ENCODE measurements at regions not wholly inside any gene's neighbourhood (a gene's known extent, or its start where the extent isn't known, plus 50 kb on each side); places are given as distances from the start of the nearest gene placed in this dataset. TPM values are rescaled to one million over a fixed set of nuclear protein-coding genes. Genes with fewer than 3 reads are reported as not detected.
"Not testable (repeated sequence)": the region's sequence is repeated elsewhere in the genome, so short reads cannot be mapped to it uniquely, and the experiment has no call there.

DNA sequence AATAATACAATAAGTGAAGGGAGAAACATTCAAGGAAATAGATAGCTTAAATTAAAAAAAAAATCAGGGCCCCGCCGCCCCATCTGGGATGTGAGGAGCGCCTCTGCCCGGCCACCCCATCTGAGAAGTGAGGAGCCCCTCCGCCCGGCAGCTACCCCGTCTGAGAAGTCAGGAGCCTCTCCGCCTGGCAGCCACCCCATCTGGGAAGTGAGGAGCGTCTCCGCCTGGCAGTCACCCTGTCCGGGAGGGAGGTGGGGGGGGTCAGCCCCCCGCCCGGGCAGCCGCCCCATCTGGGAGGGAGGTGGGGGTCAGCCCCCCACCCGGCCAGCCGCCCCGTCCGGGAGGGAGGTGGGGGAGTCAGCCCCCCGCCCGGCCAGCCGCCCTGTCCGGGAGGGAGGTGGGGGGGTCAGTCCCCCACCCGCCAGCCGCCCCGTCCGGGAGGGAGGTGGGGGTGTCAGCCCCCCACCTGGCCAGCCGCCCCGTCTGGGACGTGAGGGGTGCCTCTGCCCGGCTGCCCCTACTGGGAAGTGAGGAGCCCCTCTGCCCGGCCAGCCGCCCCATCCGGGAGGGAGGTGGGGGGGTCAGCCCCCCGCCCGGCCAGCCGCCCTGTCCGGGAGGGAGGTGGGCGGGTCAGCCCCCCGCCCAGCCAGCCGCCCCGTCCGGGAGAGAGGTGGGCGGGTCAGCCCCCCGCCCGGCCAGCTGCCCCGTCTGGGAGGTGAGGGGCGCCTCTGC, 3019.4 kb upstream of the TEKT4 start:
- 95% methylated on average over 42 of the region's 47 CpGs for WGBS
- H3K4me1 ChIP-seq (ENCODE audit: insufficient read depth); DNase-seq (ENCODE audit: extremely low spot score); H3K4me3 ChIP-seq (ENCODE audit: low read depth, low read length); H3K27ac ChIP-seq (ENCODE audit: low read depth); H3K36me3 ChIP-seq (ENCODE audit: insufficient read depth): not testable (repeated sequence)

DNA sequence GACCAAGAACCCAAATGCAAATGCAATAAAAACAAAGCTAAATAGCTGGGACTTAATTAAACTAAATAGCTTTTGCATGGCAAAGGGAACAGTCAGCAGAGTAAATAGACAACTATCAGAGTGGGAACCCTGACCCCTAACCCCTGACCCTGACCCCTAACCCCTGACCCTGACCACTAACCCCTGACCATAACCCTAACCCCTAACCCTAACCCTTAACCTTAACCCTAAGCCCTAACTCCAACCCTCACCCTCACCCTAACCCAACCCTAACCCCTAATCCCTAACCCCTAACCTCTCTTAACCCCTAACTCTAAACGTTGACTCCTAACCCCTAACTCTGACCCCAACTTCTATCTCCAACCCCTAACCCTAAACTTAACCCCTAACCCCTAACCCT, 3014.3 kb upstream of the TEKT4 start:
- not testable (repeated sequence) for H3K36me3 ChIP-seq (ENCODE audit: insufficient read depth); H3K4me3 ChIP-seq (ENCODE audit: low read depth, low read length); H3K27ac ChIP-seq (ENCODE audit: low read depth); DNase-seq (ENCODE audit: extremely low spot score); H3K4me1 ChIP-seq (ENCODE audit: insufficient read depth)
- WGBS: 44% methylated on average over 1 of the region's 1 CpG

DNA sequence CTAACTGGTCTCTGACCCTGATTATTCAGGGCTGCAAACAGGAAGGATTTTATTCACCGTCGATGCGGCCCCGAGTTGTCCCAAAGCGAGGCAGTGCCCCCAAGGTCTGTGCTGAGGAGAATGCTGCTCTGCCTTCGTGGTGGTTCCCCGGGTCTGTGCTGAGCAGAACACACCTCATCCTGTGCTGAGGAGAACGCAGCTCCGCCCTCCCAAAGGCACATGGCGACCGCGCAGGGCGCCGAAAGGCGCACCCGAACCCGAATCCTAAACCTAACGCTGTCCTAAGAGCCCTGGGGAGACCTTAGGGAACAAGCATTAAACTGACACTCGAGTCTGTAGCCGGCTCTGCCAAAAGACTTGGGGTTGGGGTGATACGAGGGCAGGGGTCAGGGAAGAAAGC, 3013.5 kb upstream of the TEKT4 start:
- not testable (repeated sequence) for DNase-seq (ENCODE audit: extremely low spot score); H3K36me3 ChIP-seq (ENCODE audit: insufficient read depth); H3K4me3 ChIP-seq (ENCODE audit: low read depth, low read length); H3K4me1 ChIP-seq (ENCODE audit: insufficient read depth); H3K27ac ChIP-seq (ENCODE audit: low read depth)
- WGBS: 82% methylated on average over 21 of the region's 21 CpGs

DNA sequence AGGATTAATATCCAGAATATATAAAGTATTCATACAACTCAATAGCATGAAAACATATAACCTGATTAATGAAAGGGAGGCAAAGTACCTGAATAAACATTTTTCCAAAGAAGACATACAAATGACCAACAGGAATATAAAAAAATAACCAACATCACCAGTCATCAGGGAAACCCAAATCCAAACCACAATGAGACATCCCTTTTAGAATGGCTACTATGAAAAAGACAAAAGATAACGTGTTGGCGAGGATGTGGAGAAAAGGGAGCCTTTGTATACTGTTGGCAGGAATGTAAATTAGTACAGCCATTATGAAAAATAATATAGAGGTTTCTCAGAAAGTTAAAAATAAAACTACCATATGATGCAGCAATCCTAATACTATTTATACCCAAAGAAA, 2999.5 kb upstream of the TEKT4 start:
- WGBS: 60% methylated on average over 2 of the region's 2 CpGs
- not testable (repeated sequence) for DNase-seq (ENCODE audit: extremely low spot score); H3K27ac ChIP-seq (ENCODE audit: low read depth); H3K36me3 ChIP-seq (ENCODE audit: insufficient read depth); H3K4me3 ChIP-seq (ENCODE audit: low read depth, low read length); H3K4me1 ChIP-seq (ENCODE audit: insufficient read depth)

DNA sequence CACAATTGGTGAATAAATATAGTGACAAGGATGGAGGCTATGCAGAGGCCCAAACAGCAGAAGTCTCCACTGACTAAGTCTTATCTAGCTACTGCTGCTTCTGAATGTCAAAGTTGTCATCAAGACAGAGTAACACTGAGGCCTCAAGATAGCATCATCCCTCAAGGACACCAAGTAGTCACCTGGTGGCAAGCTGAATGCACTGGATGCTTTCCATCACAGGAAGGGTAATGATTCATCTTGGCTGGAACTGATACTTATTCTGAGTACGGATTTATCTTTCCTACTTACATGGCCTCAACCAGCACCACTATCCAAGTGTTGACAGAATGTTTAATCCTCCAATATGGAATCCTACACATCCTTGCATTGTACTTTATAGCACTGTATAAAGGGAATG, 2997.8 kb upstream of the TEKT4 start:
- not testable (repeated sequence) for H3K4me1 ChIP-seq (ENCODE audit: insufficient read depth); H3K36me3 ChIP-seq (ENCODE audit: insufficient read depth); DNase-seq (ENCODE audit: extremely low spot score); H3K27ac ChIP-seq (ENCODE audit: low read depth); H3K4me3 ChIP-seq (ENCODE audit: low read depth, low read length)
- WGBS: 69% methylated on average over 1 of the region's 1 CpG

DNA sequence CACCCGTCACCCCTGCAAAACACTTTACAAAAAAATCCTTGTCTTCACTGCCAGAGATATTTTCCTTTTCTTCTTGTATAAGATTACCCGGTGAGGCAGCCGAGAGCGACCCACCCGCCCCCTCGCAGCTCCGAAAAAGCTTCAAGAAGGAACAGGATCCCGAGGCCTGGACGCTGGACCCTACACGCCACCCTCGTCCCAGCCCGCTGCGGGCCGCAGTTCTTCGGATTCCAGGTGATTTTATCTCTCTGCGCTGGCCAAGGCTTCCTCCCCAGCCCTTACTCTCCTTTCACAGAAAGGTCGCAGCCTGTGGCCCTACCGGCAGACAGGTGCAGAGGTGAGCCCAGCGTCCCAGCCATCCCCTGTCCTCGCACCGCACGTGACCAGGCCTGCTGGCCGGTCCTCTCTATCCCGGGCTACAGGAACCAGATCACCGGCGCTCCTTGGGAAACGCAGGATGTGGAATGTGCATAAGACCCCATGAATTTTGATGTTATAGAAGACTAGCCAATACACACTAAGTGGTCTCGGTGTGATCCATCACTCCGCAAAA, 2993.5 kb upstream of the TEKT4 start:
- H3K4me3 ChIP-seq (ENCODE audit: low read depth, low read length); H3K36me3 ChIP-seq (ENCODE audit: insufficient read depth); H3K27ac ChIP-seq (ENCODE audit: low read depth); DNase-seq (ENCODE audit: extremely low spot score); H3K4me1 ChIP-seq (ENCODE audit: insufficient read depth): not testable (repeated sequence)
- 89% methylated on average over 29 of the region's 29 CpGs for WGBS

DNA sequence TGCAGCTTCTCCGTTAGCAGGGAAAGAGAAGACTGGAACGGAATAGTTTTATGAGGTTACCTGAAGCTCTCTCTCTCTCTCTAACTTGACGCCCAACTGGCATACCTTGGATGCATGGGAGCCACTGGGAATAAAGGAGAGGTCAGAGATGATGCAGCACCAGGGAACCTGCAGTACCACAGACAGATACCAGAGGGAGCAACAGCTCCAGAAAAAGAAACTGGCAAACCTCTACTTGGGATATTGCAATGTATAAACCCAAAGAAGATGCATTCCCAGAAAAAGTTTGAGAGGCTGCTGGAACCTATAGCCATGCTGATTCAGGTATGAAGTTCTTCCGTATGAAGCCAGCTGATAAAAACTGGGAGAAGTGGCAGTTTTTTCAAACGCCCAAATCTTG, 2976.1 kb upstream of the TEKT4 start:
- WGBS: 18% methylated on average over 4 of the region's 5 CpGs
- H3K36me3 ChIP-seq (ENCODE audit: insufficient read depth); H3K27ac ChIP-seq (ENCODE audit: low read depth); H3K4me3 ChIP-seq (ENCODE audit: low read depth, low read length); DNase-seq (ENCODE audit: extremely low spot score); H3K4me1 ChIP-seq (ENCODE audit: insufficient read depth): not testable (repeated sequence)

DNA sequence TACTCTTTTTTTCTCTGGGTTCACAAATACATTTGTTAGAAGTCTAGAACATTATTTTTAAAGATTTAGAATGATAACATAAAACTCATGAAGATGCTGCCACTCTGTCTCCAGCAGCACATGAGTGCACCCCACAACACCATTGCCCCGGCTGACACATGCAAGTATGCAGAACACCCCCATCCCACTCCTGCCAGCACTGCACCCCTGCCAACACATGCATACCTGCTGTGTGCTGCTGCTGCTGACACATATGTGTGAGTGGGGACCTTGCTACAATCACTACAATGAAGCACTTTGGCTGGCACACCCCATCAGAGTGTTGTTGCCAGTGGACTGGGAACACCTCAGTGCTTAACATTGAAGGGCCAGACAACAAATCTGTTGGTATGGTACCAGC, 2953.6 kb upstream of the TEKT4 start:
- 78% methylated on average over 1 of the region's 1 CpG for WGBS
- H3K36me3 ChIP-seq (ENCODE audit: insufficient read depth); H3K27ac ChIP-seq (ENCODE audit: low read depth); DNase-seq (ENCODE audit: extremely low spot score); H3K4me3 ChIP-seq (ENCODE audit: low read depth, low read length); H3K4me1 ChIP-seq (ENCODE audit: insufficient read depth): not testable (repeated sequence)

Small RNA genes in the stretch of these regions (small RNA-seq; reads per million reads assigned to genes)
- gene AC127391.1: not detected

Data from urinary bladder (tissue), 4 donors.